HepG2 (cell line): ENCODE measurements at regions not wholly inside any gene's neighbourhood (a gene's known extent, or its start where the extent isn't known, plus 50 kb on each side); places are given as distances from the start of the nearest gene placed in this dataset.

Experiments
- CTCF ChIP-seq: sonication (generic); formaldehyde crosslinking; IDR thresholded peaks from 2 replicates; pipeline ENCODE4 v1.5.0; 2020; ENCODE audit warnings: mild to moderate bottlenecking, missing genetic modification reagents, moderate library complexity
- POLR2A ChIP-seq, 2 experiments: IDR thresholded peaks; 2 replicates each; pipeline ENCODE4 v1.6.1; 2011; ENCODE audit warnings: low read depth in 2 of 2, low read length in 2 of 2, mild to moderate bottlenecking in 1 of 2, moderate library complexity in 1 of 2; ENCODE audit not compliant: insufficient read depth in 1 of 2

- no peak for TF ChIP-seq POLR2A (IDR thresholded peaks at IDR 0.05; ENCODE audit: insufficient read depth in 1 of 2, low read depth in 2 of 2, low read length in 2 of 2)
- TF ChIP-seq CTCF (CRISPR knock-in tag) = no peak
These were observed 1206.0 kb downstream of the OLFM4 start for GRCh38 chr13:54234607-54235006.
